ENCODE measurements at regions not wholly inside any gene's neighbourhood (a gene's known extent, or its start where the extent isn't known, plus 50 kb on each side); places are given as distances from the start of the nearest gene placed in this dataset.

- TF ChIP-seq CTCF (conservative IDR thresholded peaks at IDR 0.05; ENCODE audit: low read length) (no peak), EZH2phosphoT487 (IDR thresholded peaks at IDR 0.05; ENCODE audit: borderline replicate concordance, low read depth, low read length) (no peak)
Measured at GRCh38 chr6:82767447-82767846, 298.2 kb downstream of the UBE3D start.
